Smooth muscle cell (in vitro differentiated cells): ENCODE measurements at regions not wholly inside any gene's neighbourhood (a gene's known extent, or its start where the extent isn't known, plus 50 kb on each side); places are given as distances from the start of the nearest gene placed in this dataset.

Source experiments
- DNase-seq: peaks from one replicate; lab custom pipeline; 2025; ENCODE audit not compliant: unreplicated experiment; lab: John Stamatoyannopoulos, UW
- H2AFZ ChIP-seq: fragments of 200-600 bp; sonication (generic); 2 replicates; pipeline ENCODE4 v1.6.0; 2016; ENCODE audit warnings: antibody characterized with exemption, low read depth, mild to moderate bottlenecking
- H3F3A ChIP-seq: fragments of 200-600 bp; sonication (generic); 2 replicates; pipeline ENCODE4 v1.6.0; 2017; ENCODE audit warnings: antibody characterized with exemption, low read depth
- H3K27ac ChIP-seq: fragments of 200-600 bp; sonication (generic); 2 replicates; pipeline ENCODE4 v1.5.1; 2016; ENCODE audit warnings: low read depth, mild to moderate bottlenecking
- H3K27me3 ChIP-seq: fragments of 200-600 bp; sonication (generic); 2 replicates; pipeline ENCODE4 v1.6.1; 2016; ENCODE audit warnings: low read depth, mild to moderate bottlenecking
- H3K36me3 ChIP-seq: fragments of 200-600 bp; sonication (generic); 2 replicates; pipeline ENCODE4 v1.5.1; 2016; ENCODE audit warnings: low read depth
- H3K4me1 ChIP-seq: fragments of 200-600 bp; sonication (generic); 2 replicates; pipeline ENCODE4 v1.5.1; 2016; ENCODE audit warnings: low read depth
- H3K4me2 ChIP-seq: fragments of 200-600 bp; sonication (generic); 2 replicates; pipeline ENCODE4 v1.6.0; 2016; ENCODE audit warnings: mild to moderate bottlenecking
- H3K4me3 ChIP-seq: fragments of 200-600 bp; sonication (generic); 2 replicates; pipeline ENCODE4 v1.5.1; 2016; ENCODE audit warnings: mild to moderate bottlenecking
- H3K79me2 ChIP-seq: fragments of 200-600 bp; sonication (generic); 2 replicates; pipeline ENCODE4 v1.6.0; 2016; ENCODE audit warnings: low read depth, mild to moderate bottlenecking
- H3K9ac ChIP-seq: fragments of 200-600 bp; sonication (generic); 2 replicates; pipeline ENCODE4 v1.6.0; 2016; ENCODE audit warnings: low read depth
- H3K9me3 ChIP-seq: fragments of 200-600 bp; sonication (generic); replicated peaks from 2 replicates; pipeline ENCODE4 v1.5.1; 2016; ENCODE audit warnings: low read depth
- H4K20me1 ChIP-seq: fragments of 200-600 bp; sonication (generic); 2 replicates; pipeline ENCODE4 v1.6.0; 2016; ENCODE audit warnings: low read depth
- WGBS: methylation state at CpG from one replicate; pipeline ENCODE4 v1.1.7; 2016; ENCODE audit warnings: low lambda C conversion rate; 5-methylcytosine and 5-hydroxymethylcytosine counted together
- TF ChIP-seq, protein P1 (sequence below): fragments of 200-600 bp; sonication (generic); IDR thresholded peaks from 2 replicates; pipeline ENCODE4 v1.5.1; 2017; ENCODE audit warnings: borderline replicate concordance, mild to moderate bottlenecking, antibody characterized with exemption; ENCODE audit not compliant: insufficient read depth, poor library complexity, severe bottlenecking

DNA sequence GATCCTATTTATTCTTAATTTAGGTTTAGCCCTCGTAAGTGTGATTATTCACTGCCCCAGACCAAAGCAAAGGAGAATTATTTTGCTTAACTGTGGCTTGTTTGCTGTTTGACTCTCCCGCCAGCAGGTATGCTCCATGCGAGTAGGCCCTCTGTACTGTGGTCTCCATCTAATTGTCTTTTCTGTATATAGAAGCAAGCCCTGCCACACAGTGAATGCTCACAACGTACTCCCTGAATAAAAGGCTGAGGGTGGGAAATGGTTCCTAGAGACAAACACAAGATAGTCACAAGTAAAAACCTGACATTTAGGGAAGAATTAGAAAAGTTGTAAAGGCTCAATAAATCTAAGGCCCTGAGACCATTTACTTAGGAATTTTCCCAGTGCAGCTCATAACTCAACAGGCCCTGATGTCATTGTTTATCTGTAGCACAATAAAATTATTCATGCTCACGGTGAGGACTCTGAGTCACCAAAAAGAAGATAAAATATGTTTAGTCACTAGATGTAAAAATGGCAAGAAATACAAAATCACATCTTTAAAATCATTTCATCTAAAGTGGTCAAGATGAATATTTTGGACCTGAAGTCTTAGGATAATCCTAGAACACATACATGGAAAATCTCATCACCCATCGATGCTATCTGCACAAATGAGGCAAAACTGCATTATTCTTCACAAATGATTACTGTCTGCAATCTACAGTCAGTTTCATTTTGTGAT, 473.2 kb downstream of the ENC1 start:
- H2AFZ ChIP-seq, result no peak overlapping the region
- no peaks in the 10 kb centered on the region for H3K27me3 ChIP-seq
- no peaks in the 10 kb centered on the region for H3K36me3 ChIP-seq
- no peaks in the 10 kb centered on the region for H3K9me3 ChIP-seq
- H3K4me1 ChIP-seq, result peaks cover 9% of the 10 kb centered on the region
- TF ChIP-seq, protein P1, sequence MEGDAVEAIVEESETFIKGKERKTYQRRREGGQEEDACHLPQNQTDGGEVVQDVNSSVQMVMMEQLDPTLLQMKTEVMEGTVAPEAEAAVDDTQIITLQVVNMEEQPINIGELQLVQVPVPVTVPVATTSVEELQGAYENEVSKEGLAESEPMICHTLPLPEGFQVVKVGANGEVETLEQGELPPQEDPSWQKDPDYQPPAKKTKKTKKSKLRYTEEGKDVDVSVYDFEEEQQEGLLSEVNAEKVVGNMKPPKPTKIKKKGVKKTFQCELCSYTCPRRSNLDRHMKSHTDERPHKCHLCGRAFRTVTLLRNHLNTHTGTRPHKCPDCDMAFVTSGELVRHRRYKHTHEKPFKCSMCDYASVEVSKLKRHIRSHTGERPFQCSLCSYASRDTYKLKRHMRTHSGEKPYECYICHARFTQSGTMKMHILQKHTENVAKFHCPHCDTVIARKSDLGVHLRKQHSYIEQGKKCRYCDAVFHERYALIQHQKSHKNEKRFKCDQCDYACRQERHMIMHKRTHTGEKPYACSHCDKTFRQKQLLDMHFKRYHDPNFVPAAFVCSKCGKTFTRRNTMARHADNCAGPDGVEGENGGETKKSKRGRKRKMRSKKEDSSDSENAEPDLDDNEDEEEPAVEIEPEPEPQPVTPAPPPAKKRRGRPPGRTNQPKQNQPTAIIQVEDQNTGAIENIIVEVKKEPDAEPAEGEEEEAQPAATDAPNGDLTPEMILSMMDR, result no peak
- no peaks in the 10 kb centered on the region for H3F3A ChIP-seq
- H3K27ac ChIP-seq, result peak overlapping the region; percentile 47
- DNase-seq, result no peak
- no peak overlapping the region for H3K4me3 ChIP-seq
- peak overlapping the region; percentile 14 for H3K9ac ChIP-seq
- H3K79me2 ChIP-seq, result no peaks in the 10 kb centered on the region
- no peaks in the 10 kb centered on the region for H4K20me1 ChIP-seq
- 64% methylated on average over 6 of the region's 6 CpGs for WGBS
- peak overlapping the region; percentile 16 for H3K4me2 ChIP-seq

DNA sequence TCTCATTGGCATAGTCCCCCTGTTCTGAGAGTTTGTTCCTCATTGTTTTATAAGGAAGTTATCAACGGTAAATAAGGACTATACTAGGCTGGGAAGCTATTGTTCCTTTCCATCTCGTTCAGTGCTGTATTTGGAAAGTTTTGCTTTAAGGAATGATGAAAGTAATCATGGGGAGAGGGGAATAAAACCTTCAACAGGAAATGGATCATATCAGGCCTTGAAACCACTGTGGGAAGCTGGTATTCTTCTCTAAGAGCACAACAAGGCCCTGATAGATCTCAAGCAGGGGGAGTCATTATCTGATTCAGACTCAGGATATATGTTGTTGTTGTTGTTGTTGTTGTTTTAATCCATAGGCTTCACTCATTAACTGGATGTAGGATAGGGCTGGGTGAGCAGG, 474.5 kb downstream of the ENC1 start:
- H3K27me3 ChIP-seq, result no peaks in the 10 kb centered on the region
- TF ChIP-seq, protein P1, result no peak
- no peak for DNase-seq
- H3K27ac ChIP-seq, result no peak overlapping the region
- H4K20me1 ChIP-seq, result no peaks in the 10 kb centered on the region
- H3K9me3 ChIP-seq, result no peaks in the 10 kb centered on the region
- H3K4me1 ChIP-seq, result peaks cover 9% of the 10 kb centered on the region
- H3K4me2 ChIP-seq, result no peak overlapping the region
- 68% methylated on average over 2 of the region's 2 CpGs for WGBS
- H2AFZ ChIP-seq, result no peak overlapping the region
- H3K79me2 ChIP-seq, result no peaks in the 10 kb centered on the region
- no peaks in the 10 kb centered on the region for H3F3A ChIP-seq
- H3K36me3 ChIP-seq, result no peaks in the 10 kb centered on the region
- no peak overlapping the region for H3K4me3 ChIP-seq
- H3K9ac ChIP-seq, result no peak overlapping the region

DNA sequence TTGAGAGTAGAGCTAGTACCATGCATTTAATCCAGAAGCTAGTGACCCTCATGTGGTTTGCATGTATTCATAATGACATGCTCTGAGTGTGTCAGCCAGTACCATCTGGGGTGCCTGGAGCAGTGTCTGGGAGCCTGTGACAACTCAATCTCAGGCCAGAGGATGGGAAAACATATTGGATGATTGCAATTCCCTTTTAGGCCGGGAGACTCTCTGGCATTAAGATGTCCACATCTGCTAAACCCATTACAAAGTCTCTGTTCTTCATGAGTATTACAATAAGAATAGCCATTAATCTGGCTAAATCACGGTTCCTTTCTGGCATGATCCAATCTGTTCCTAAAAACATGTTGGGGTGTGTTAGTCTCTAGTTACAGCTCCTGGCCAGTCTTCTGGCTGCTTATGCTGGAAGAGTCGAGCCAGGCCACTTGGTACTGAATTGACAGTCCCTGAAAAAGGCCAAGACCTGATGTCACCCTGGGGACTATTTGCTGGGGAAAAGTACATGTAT, 475.7 kb downstream of the ENC1 start:
- Histone ChIP-seq H3K27ac (no peak overlapping the region), H3K4me2 (no peak overlapping the region), H3F3A (no peaks in the 10 kb centered on the region), H3K4me3 (no peak overlapping the region), H4K20me1 (no peaks in the 10 kb centered on the region), H3K36me3 (no peaks in the 10 kb centered on the region), H3K79me2 (no peaks in the 10 kb centered on the region), H3K27me3 (no peaks in the 10 kb centered on the region), H3K4me1 (peaks cover 9% of the 10 kb centered on the region), H2AFZ (no peak overlapping the region), H3K9me3 (no peaks in the 10 kb centered on the region), H3K9ac (no peak overlapping the region)
- 94% methylated on average over 3 of the region's 3 CpGs for WGBS
- no peak for DNase-seq
- TF ChIP-seq, protein P1, result no peak

DNA sequence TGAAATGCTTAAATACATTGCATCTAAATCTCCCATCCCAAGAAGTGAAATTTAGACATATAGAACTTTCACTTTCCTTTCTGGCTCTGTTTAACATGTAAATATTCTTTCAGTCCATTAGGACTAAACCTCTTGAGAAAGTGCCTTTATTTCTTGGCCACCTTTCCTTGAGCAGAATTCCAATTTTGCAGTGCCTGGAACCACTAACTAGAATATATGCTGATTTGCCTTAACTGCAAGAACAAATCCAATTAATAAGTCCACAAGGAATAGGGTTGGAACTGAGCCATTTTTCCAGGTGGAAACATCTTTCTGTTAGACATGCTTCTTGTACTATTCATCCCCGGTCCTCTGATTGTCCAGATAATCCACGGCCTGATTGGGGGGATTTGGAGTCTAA, 478.0 kb downstream of the ENC1 start:
- Histone ChIP-seq H3K27ac (no peak overlapping the region), H3K4me2 (no peak overlapping the region), H3K4me3 (no peak overlapping the region), H3K79me2 (no peaks in the 10 kb centered on the region), H4K20me1 (no peaks in the 10 kb centered on the region), H3K27me3 (no peaks in the 10 kb centered on the region), H3K4me1 (peaks cover 5% of the 10 kb centered on the region), H3F3A (no peaks in the 10 kb centered on the region), H3K9ac (no peak overlapping the region), H2AFZ (no peak overlapping the region), H3K9me3 (no peaks in the 10 kb centered on the region), H3K36me3 (no peaks in the 10 kb centered on the region)
- DNase-seq, result no peak
- WGBS, result 89% methylated on average over 2 of the region's 2 CpGs
- TF ChIP-seq, protein P1, result no peak
